22Rv1 (cell line): ENCODE measurements at regions not wholly inside any gene's neighbourhood (a gene's known extent, or its start where the extent isn't known, plus 50 kb on each side); places are given as distances from the start of the nearest gene placed in this dataset.

Experiments
- H3K27ac ChIP-seq: fragments of 450-650 bp; 2 replicates; pipeline ENCODE4 v1.5.1; 2017
- CTCF ChIP-seq: fragments of 450-650 bp; IDR thresholded peaks from 2 replicates; pipeline ENCODE4 v1.5.1; 2017; ENCODE audit warnings: mild to moderate bottlenecking
- ZFX ChIP-seq: fragments of 450-650 bp; IDR thresholded peaks from 2 replicates; pipeline ENCODE4 v1.6.1; 2017; ENCODE audit warnings: antibody characterized with exemption, borderline replicate concordance

GRCh38 chr7:138405496-138405895, 54.6 kb upstream of the TRIM24 start:
- TF ChIP-seq CTCF (no peak), ZFX (no peak)

GRCh38 chr7:138407792-138408191, 52.3 kb upstream of the TRIM24 start:
- no peak overlapping the region for H3K27ac ChIP-seq
- TF ChIP-seq ZFX: no peak
- no peak for TF ChIP-seq CTCF

More at GRCh38 chr7:138405496-138405895, 54.6 kb upstream of the TRIM24 start:
- H3K27ac ChIP-seq: no peak overlapping the region
